ENCODE measurements at regions not wholly inside any gene's neighbourhood (a gene's known extent, or its start where the extent isn't known, plus 50 kb on each side); places are given as distances from the start of the nearest gene placed in this dataset.

- Histone ChIP-seq H3K4me2 (ENCODE audit: low read depth, low read length) (no peak overlapping the region), H2BK20ac (ENCODE audit: low read depth, low read length) (no peak overlapping the region), H4K20me1 (ENCODE audit: insufficient read depth, low read length) (no peaks in the 10 kb centered on the region), H3K27ac (ENCODE audit: insufficient read depth, low read length) (no peak overlapping the region), H3K36me3 (ENCODE audit: control insufficient read depth, insufficient read depth, low read length) (no peaks in the 10 kb centered on the region), H2AFZ (replicated peaks; ENCODE audit: low read length, poor library complexity) (no peak overlapping the region), H3K27me3 (ENCODE audit: control insufficient read depth, insufficient read depth, low read length) (no peaks in the 10 kb centered on the region), H3K9me1 (ENCODE audit: insufficient read depth, low read length) (no peaks in the 10 kb centered on the region), H2AK9ac (replicated peaks; ENCODE audit: low read depth, low read length, poor library complexity) (no peak overlapping the region), H4K8ac (ENCODE audit: low read depth in 2 of 2, low read length in 2 of 2) (no peak overlapping the region), H3K14ac (replicated peaks; ENCODE audit: low read depth, low read length) (no peak overlapping the region), H3K79me1 (ENCODE audit: low read depth in 1 of 2, low read length in 2 of 2) (no peaks in the 10 kb centered on the region), H2BK15ac (ENCODE audit: low read depth, low read length) (no peak overlapping the region), H3K9ac (ENCODE audit: low read depth, low read length) (no peak overlapping the region), H3K56ac (ENCODE audit: extremely low read depth, insufficient read depth, low read length) (no peak overlapping the region), H3K4me1 (ENCODE audit: control insufficient read depth, insufficient read depth, low read length) (no peaks in the 10 kb centered on the region), H3K9me3 (ENCODE audit: control insufficient read depth, insufficient read depth, low read length) (no peaks in the 10 kb centered on the region; the same call in 1 of the 2 replicates), H3K23ac (ENCODE audit: low read depth, low read length) (no peak overlapping the region), H3K18ac (ENCODE audit: low read depth, low read length) (no peak overlapping the region), H2AK5ac (ENCODE audit: low read depth, low read length) (no peak overlapping the region), H3K4ac (ENCODE audit: low read depth, low read length) (no peak overlapping the region), H4K91ac (ENCODE audit: insufficient read depth, low read depth, low read length) (no peak overlapping the region), H2BK5ac (ENCODE audit: low read depth, low read length, poor library complexity, severe bottlenecking) (no peak overlapping the region), H3K4me3 (ENCODE audit: insufficient read depth, low read depth, low read length) (no peak overlapping the region), H4K5ac (ENCODE audit: low read depth, low read length) (no peak overlapping the region), H2BK120ac (ENCODE audit: low read depth, low read length) (no peak overlapping the region)
- DNase-seq (no peak), ATAC-seq (ENCODE audit: low read depth) (no peak)
- intact Hi-C loops (cut with micrococcal nuclease) (no loop called here), in situ Hi-C loops (cut with MboI; ENCODE audit: low sequenced_read_pairs) (no loop called here), dilution Hi-C loops (cut with HindIII; ENCODE audit: low sequenced_read_pairs, unreplicated experiment) (no loop called here)
- no CpG with 5 or more reads among the region's 3 CpGs for WGBS, 2 experiments (ENCODE audit: extremely low coverage in 2 of 2, insufficient read length in 1 of 2)
- POLR2A ChIA-PET (ENCODE audit: unreplicated experiment): no interaction called here
- no TSS peak for BruUV-seq (replicated peaks)
- CTCF ChIA-PET: no interaction called here
- TF ChIP-seq SMC3 (IDR thresholded peaks at IDR 0.05; ENCODE audit: low read depth, low read length) (no peak), RAD21 (IDR thresholded peaks at IDR 0.05; ENCODE audit: low read length) (no peak), RFX5 (IDR thresholded peaks at IDR 0.05; ENCODE audit: low read depth, low read length) (no peak), MXI1 (IDR thresholded peaks at IDR 0.05; ENCODE audit: borderline replicate concordance, low read depth, low read length) (no peak), CEBPB (IDR thresholded peaks at IDR 0.05; ENCODE audit: low read depth, low read length) (no peak), ELK1 (IDR thresholded peaks at IDR 0.05; ENCODE audit: borderline replicate concordance, low read depth, low read length) (no peak), MAZ (IDR thresholded peaks at IDR 0.05; ENCODE audit: borderline replicate concordance, low read depth, low read length) (no peak), MAFK (IDR thresholded peaks at IDR 0.05; ENCODE audit: low read depth, low read length) (no peak), FOS (IDR thresholded peaks at IDR 0.05; ENCODE audit: low read depth, low read length) (no peak), USF2 (IDR thresholded peaks at IDR 0.05; ENCODE audit: low read depth, low read length) (no peak), POLR2A (IDR thresholded peaks at IDR 0.05; ENCODE audit: low read depth, low read length) (no peak), RCOR1 (IDR thresholded peaks at IDR 0.05; ENCODE audit: insufficient replicate concordance, low read length) (no peak), BHLHE40 (IDR thresholded peaks at IDR 0.05; ENCODE audit: low read depth, low read length) (no peak), CTCF (conservative IDR thresholded peaks at IDR 0.05; ENCODE audit: low read depth, low read length) (no peak), NFE2L2 (IDR thresholded peaks at IDR 0.05; ENCODE audit: low read depth, low read length) (no peak), CHD1 (IDR thresholded peaks at IDR 0.05; ENCODE audit: low read depth, low read length) (no peak)
These were observed 1039.3 kb upstream of the TYRP1 start for GRCh38 chr9:11653867-11654266.

All from IMR-90 (cell line).